Prostate gland (tissue), 2 donors: ENCODE measurements at regions not wholly inside any gene's neighbourhood (a gene's known extent, or its start where the extent isn't known, plus 50 kb on each side); places are given as distances from the start of the nearest gene placed in this dataset.
A peak's percentile ranks its signal among the peaks of the same experiment; 100 is the strongest.

Experiments
- DNase-seq: peaks from one replicate; pipeline ENCODE4 v3.0.0-alpha.2; 2019; ENCODE audit warnings: low spot score
- H3K27ac ChIP-seq, 2 donors: fragments of 200-600 bp; sonication (generic); 2 replicates each; pipeline ENCODE4 v1.5.1; 2017 to 2019
- H3K27me3 ChIP-seq: fragments of 200-600 bp; sonication (generic); replicated peaks from 2 replicates; pipeline ENCODE4 v1.5.1; 2019; ENCODE audit not compliant: insufficient read depth
- H3K36me3 ChIP-seq, 2 donors: fragments of 200-600 bp; sonication (generic); 1 replicate in 1 of 2; 2 replicates in 1 of 2; pipeline versions ENCODE4 v1.5.1 to v1.8.1; 2017 to 2019
- H3K4me1 ChIP-seq: fragments of 200-600 bp; sonication (generic); replicated peaks from 2 replicates; pipeline ENCODE4 v1.5.1; 2019
- H3K4me3 ChIP-seq, 2 donors: fragments of 200-600 bp; sonication (generic); 2 replicates each; pipeline ENCODE4 v1.5.1; 2017 to 2019
- H3K9me3 ChIP-seq: fragments of 200-600 bp; sonication (generic); 2 replicates; pipeline ENCODE4 v1.5.1; 2017
- POLR2A ChIP-seq: fragments of 450-650 bp; IDR thresholded peaks from one replicate; pipeline ENCODE4 v1.6.1; 2016; ENCODE audit warnings: antibody characterized with exemption, mild to moderate bottlenecking
- POLR2AphosphoS5 ChIP-seq: sonication (generic); formaldehyde crosslinking; IDR thresholded peaks from one replicate; pipeline ENCODE4 v1.6.1; 2017; ENCODE audit warnings: antibody characterized with exemption
- WGBS: methylation state at CpG from one replicate; pipeline ENCODE4 v1.1.5; 2018; 5-methylcytosine and 5-hydroxymethylcytosine counted together
- intact Hi-C: fragments of 100-400 bp; cut with DNase I; formaldehyde crosslinking; loops from one replicate; pipeline ENCODE4 v1.14.2; 2022
- TF ChIP-seq, protein P1 (sequence below), 4 experiments: fragments of 200-600 bp in 2 of 4; fragments of 450-650 bp in 2 of 4; sonication (generic) in 2 of 4; IDR thresholded peaks; 1 replicate in 3 of 4; 2 replicates in 1 of 4; pipeline ENCODE4 v1.5.1; 2016 to 2019; ENCODE audit warnings: antibody characterized with exemption in 4 of 4, mild to moderate bottlenecking in 2 of 4, moderate library complexity in 2 of 4

DNA sequence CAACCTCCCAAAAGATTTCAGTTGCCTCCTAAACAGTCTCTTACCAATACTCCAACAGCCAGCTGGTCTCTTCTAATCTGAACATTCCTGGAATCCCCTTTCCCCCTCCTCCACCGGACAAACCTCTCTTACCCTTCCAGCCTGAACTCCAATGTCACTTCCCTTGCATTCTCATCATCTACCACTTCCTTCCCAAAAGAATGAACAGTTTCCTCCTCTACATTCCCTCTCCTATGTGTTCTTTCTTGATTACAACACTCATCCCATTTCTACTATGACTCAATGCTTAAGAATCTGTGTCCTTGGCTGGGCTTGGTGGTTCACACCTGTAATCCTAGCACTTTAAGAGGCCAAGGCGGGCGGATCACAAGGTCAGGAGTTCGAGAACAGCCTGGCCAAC is 417.1 kb downstream of the SETD4 start:
- 93% methylated on average over 4 of the region's 4 CpGs for WGBS
- Histone ChIP-seq H3K27ac (no peak overlapping the region), H3K9me3 (no peaks in the 10 kb centered on the region), H3K27me3 (no peaks in the 10 kb centered on the region), H3K4me1 (no peaks in the 10 kb centered on the region), H3K4me3 (no peak overlapping the region), H3K36me3 (no peaks in the 10 kb centered on the region)
- DNase-seq, result no peak
- no peak for TF ChIP-seq POLR2AphosphoS5
- no peak for TF ChIP-seq POLR2A
- TF ChIP-seq, protein P1, sequence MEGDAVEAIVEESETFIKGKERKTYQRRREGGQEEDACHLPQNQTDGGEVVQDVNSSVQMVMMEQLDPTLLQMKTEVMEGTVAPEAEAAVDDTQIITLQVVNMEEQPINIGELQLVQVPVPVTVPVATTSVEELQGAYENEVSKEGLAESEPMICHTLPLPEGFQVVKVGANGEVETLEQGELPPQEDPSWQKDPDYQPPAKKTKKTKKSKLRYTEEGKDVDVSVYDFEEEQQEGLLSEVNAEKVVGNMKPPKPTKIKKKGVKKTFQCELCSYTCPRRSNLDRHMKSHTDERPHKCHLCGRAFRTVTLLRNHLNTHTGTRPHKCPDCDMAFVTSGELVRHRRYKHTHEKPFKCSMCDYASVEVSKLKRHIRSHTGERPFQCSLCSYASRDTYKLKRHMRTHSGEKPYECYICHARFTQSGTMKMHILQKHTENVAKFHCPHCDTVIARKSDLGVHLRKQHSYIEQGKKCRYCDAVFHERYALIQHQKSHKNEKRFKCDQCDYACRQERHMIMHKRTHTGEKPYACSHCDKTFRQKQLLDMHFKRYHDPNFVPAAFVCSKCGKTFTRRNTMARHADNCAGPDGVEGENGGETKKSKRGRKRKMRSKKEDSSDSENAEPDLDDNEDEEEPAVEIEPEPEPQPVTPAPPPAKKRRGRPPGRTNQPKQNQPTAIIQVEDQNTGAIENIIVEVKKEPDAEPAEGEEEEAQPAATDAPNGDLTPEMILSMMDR (IDR thresholded peaks at IDR 0.05), result no peak
- intact Hi-C loops, result no loop called here

DNA sequence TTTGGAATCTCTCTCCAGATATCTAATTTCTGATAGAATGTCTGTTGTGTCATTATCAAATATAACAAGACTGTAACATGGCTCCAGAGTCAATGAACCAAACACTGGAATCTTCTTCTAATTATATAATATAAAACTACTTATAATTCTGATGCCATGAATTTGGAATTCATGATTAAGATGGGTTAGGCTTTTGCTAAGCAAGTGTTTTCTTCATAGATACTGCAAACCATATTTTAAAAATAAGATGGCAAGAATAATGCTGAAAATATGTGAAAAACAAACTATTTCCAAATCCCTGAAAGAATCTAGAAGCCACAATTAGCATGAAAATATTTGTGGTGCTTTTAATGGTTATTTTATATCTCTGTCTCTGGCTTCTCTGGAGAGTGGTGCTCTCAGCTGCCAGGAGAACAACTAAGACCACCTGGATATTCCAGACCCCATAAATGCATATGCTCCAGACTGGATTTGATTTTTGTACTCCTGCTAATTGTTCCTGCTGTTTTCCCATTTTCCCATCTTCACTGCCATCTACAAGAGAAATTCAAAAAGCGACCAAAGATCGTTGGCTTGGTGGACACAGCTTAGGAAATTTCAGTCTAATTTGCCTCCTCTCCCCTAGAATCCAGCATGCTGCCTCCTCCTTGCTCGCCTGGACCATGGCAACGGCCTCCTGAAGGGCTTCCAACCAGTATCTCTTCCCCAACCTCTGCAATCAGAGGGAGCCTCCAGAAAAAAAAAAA is 418.9 kb downstream of the SETD4 start:
- intact Hi-C loops, result no loop called here

DNA sequence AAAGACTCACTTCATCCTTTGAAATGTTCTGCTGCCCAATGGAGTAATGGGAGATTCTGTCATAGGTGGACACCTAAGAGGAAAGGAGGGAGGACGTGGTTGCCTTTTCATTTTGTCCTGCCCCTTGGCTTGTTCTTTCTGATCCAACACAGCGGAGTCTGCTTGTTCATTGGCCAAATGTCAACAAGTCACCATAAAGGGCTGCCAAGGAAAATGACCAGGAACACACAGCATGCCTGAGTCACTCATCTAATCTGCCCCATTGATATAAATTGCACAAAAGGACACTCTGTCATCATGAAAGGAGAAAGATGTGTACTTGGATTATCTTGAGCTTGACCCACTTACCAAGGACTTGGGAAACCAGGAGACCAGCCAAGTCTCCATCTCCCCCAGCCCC is 422.9 kb downstream of the SETD4 start:
- H3K9me3 ChIP-seq, result no peaks in the 10 kb centered on the region
- TF ChIP-seq POLR2A, result no peak
- TF ChIP-seq, protein P1 (IDR thresholded peaks at IDR 0.05), result no peak
- TF ChIP-seq POLR2AphosphoS5, result peak; percentile 70
- WGBS, result 33% methylated on average over 2 of the region's 2 CpGs
- H3K27ac ChIP-seq, result no peak overlapping the region
- H3K4me1 ChIP-seq, result no peaks in the 10 kb centered on the region
- intact Hi-C loops, result no loop called here
- no peaks in the 10 kb centered on the region for H3K27me3 ChIP-seq
- no peak overlapping the region for H3K4me3 ChIP-seq
- peak; percentile 33 for DNase-seq
- H3K36me3 ChIP-seq, result no peaks in the 10 kb centered on the region

More for the DNA sequence above, 418.9 kb downstream of the SETD4 start:
- 94% methylated on average over 4 of the region's 4 CpGs for WGBS
- H3K4me3 ChIP-seq, result no peak overlapping the region
- no peaks in the 10 kb centered on the region for H3K36me3 ChIP-seq
- H3K27ac ChIP-seq, result no peak overlapping the region
- no peaks in the 10 kb centered on the region for H3K27me3 ChIP-seq
- no peaks in the 10 kb centered on the region for H3K4me1 ChIP-seq
- no peaks in the 10 kb centered on the region for H3K9me3 ChIP-seq
- TF ChIP-seq POLR2A (no peak), POLR2AphosphoS5 (no peak)
- TF ChIP-seq, protein P1 (IDR thresholded peaks at IDR 0.05), result no peak
- no peak for DNase-seq

DNA sequence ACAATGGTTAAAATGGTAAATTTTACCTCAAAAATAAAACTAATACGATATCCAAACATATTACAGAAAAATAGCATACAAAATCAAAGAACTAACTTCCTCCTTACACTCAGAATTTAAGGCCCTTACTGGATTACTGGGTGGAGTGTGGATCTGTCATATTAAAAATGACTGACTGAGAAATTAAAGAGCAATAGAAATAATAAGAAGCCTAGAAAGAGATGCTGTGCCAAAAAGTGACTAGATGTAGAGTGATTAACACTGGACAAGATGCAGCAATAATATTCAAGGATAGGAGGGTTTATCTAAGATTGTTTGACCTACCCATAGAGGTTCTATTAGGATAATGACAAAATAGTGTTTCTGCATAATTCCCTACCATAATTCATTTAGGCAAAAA is 424.3 kb downstream of the SETD4 start:
- H3K27ac ChIP-seq, result no peak overlapping the region
- DNase-seq, result no peak
- no peaks in the 10 kb centered on the region for H3K4me1 ChIP-seq
- H3K4me3 ChIP-seq, result no peak overlapping the region
- no peaks in the 10 kb centered on the region for H3K27me3 ChIP-seq
- no peaks in the 10 kb centered on the region for H3K9me3 ChIP-seq
- intact Hi-C loops, result no loop called here
- TF ChIP-seq POLR2A (no peak), POLR2AphosphoS5 (no peak)
- TF ChIP-seq, protein P1 (IDR thresholded peaks at IDR 0.05), result no peak
- H3K36me3 ChIP-seq, result no peaks in the 10 kb centered on the region
- 91% methylated on average over 1 of the region's 1 CpG for WGBS

DNA sequence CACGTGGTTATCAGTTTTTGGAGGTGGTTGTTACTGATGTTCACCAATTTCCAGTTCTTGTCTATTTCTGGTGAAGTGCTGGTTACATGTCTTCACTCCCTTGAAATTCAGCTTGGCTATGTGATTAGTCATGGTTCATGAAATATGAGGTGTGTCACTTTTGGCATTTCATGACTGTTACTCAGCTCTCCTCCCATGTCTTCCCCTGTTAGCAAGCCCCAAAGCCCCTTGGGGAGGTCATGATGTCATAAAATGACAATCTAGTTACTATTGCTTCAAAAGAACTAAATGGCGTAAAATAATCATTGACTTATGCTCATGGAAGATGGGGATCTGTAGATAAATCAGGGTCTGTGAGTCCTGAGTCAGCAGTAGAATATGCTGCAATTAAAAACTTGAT is 425.1 kb downstream of the SETD4 start:
- intact Hi-C loops, result no loop called here
- no peaks in the 10 kb centered on the region for H3K4me1 ChIP-seq
- DNase-seq, result no peak
- 93% methylated on average over 2 of the region's 2 CpGs for WGBS
- TF ChIP-seq, protein P1 (IDR thresholded peaks at IDR 0.05), result no peak
- TF ChIP-seq POLR2AphosphoS5, result no peak
- TF ChIP-seq POLR2A, result no peak
- H3K36me3 ChIP-seq, result no peaks in the 10 kb centered on the region
- H3K4me3 ChIP-seq, result no peak overlapping the region
- H3K9me3 ChIP-seq, result no peaks in the 10 kb centered on the region
- H3K27me3 ChIP-seq, result no peaks in the 10 kb centered on the region
- H3K27ac ChIP-seq, result no peak overlapping the region
